ENCODE measurements at regions not wholly inside any gene's neighbourhood (a gene's known extent, or its start where the extent isn't known, plus 50 kb on each side); places are given as distances from the start of the nearest gene placed in this dataset.

DNA sequence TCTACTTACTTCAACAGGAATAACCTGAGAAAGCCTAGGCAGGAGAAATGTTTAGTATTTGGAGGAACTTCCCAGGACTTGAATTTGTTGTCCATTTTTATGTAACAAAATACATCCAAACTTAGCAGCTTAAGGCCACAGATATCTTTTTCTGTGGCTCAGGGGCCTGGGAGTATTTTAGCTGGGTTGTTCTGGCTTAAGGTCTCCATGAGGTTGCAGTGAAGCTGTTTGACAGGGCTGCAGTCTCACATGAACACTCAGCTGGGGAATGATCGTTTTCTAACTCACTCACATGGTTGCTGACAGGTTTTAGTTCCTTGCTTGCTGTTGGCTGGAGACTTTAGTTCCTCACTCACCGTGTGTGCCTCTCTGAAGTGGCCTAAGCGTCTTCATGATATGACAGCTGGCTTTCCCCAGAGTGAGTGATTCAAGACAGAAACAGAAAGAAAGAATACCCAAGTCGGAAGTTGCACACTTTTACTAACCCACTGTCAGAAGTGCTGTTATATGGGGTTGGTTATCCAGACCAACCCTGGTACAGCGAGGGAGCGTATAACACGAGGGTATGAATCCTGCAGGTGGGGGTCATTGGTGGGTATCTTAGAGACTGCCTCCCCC is 229.7 kb upstream of the TBL1XR1 start:
- TF ChIP-seq EZH2 (IDR thresholded peaks at IDR 0.05) (no peak), POLR2AphosphoS5 (IDR thresholded peaks at IDR 0.05; ENCODE audit: borderline replicate concordance, low read depth, low read length) (no peak)

Measured in SK-N-MC (cell line).